Adrenal gland (tissue), 5 donors: ENCODE measurements at regions not wholly inside any gene's neighbourhood (a gene's known extent, or its start where the extent isn't known, plus 50 kb on each side); places are given as distances from the start of the nearest gene placed in this dataset.

ENCODE experiments used
- POLR2A ChIP-seq, 2 donors: fragments of 450-650 bp; IDR thresholded peaks; one replicate each; pipeline ENCODE4 v1.6.1; 2017; ENCODE audit warnings: antibody characterized with exemption in 2 of 2, mild to moderate bottlenecking in 2 of 2, moderate library complexity in 1 of 2
- TF ChIP-seq, protein P1 (sequence below), 6 experiments: fragments of 450-650 bp in 4 of 6; fragments of 200-600 bp in 2 of 6; sonication (generic) in 1 of 6; IDR thresholded peaks; 1 replicate in 5 of 6; 2 replicates in 1 of 6; pipeline versions ENCODE4 v1.5.1 to v1.8.0; 2016 to 2021; ENCODE audit warnings: antibody characterized with exemption in 6 of 6, mild to moderate bottlenecking in 2 of 6, moderate library complexity in 1 of 6
- donor health status: DM: no; HTN: no; CAD: no.

DNA sequence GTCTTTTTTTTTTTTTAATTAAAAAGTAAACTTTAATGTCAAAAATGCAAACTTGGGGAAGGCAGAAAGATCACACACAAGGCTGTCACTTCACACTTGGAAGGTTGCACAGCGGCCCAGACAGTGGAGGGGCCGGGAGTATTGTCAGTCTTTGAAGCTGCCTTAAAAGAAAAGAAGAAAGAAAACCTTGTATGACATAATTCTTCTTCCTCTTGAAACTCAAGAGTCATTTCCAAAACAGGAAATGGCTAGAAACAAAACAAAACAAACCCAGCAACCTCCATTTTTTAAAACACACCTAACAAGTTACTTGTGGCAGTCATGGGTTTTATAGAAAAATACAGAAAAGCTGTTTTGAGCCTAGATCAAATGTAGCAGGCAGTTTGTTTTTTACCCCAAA lies 68.1 kb upstream of the MAGI1 start:
- TF ChIP-seq POLR2A (IDR thresholded peaks at IDR 0.05), result no peak
- TF ChIP-seq, protein P1, sequence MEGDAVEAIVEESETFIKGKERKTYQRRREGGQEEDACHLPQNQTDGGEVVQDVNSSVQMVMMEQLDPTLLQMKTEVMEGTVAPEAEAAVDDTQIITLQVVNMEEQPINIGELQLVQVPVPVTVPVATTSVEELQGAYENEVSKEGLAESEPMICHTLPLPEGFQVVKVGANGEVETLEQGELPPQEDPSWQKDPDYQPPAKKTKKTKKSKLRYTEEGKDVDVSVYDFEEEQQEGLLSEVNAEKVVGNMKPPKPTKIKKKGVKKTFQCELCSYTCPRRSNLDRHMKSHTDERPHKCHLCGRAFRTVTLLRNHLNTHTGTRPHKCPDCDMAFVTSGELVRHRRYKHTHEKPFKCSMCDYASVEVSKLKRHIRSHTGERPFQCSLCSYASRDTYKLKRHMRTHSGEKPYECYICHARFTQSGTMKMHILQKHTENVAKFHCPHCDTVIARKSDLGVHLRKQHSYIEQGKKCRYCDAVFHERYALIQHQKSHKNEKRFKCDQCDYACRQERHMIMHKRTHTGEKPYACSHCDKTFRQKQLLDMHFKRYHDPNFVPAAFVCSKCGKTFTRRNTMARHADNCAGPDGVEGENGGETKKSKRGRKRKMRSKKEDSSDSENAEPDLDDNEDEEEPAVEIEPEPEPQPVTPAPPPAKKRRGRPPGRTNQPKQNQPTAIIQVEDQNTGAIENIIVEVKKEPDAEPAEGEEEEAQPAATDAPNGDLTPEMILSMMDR (IDR thresholded peaks at IDR 0.05), result no peak
